ENCODE measurements at regions not wholly inside any gene's neighbourhood (a gene's known extent, or its start where the extent isn't known, plus 50 kb on each side); places are given as distances from the start of the nearest gene placed in this dataset.

DNA sequence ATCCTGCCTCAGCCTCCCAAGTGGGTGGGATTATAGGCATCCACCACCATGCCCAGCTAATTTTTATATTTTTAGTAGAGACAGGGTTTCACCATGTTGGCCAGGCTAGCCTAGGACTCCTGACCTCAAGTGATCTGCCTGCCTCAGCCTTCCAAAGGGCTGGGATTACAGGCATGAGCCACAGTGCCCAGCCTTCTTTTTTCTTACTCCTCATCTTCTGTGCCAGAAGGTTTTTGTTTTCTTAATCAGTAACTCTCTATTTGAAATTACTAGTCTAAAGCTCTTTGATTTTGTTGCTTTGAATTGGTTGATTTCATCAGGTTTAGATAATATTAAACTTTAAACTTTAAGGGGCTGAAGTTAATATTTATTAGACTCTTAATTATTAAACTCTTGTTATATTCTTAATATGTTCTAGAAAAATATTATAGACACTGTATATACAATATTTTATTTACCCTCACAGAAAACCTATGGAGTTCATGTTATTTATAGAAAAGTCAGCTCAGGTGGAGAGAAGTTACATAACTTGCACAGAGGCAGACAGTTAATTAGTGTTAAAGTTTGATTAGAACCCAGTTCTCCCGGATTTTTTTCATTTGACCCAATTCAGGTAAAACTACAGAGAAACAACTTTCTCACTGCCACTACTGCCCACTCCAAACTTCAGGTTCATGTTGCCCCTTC is 177.4 kb upstream of the SGK1 start:
- H3K9me3 ChIP-seq (ENCODE audit: control insufficient read depth, low read length) = no peaks in the 10 kb centered on the region
- H3K79me1 ChIP-seq (replicated peaks; ENCODE audit: low read length, poor library complexity, severe bottlenecking) = no peaks in the 10 kb centered on the region
- H4K91ac ChIP-seq (ENCODE audit: low read length) = no peak overlapping the region
- no peak overlapping the region for H2BK120ac ChIP-seq (ENCODE audit: low read depth, low read length)
- H3K4ac ChIP-seq (ENCODE audit: low read depth in 1 of 2, low read length in 2 of 2) = no peak overlapping the region
- WGBS = 92% methylated on average over 1 of the region's 1 CpG
- H3K18ac ChIP-seq (ENCODE audit: low read depth in 1 of 2, low read length in 2 of 2) = no peak overlapping the region
- H3K36me3 ChIP-seq (ENCODE audit: control insufficient read depth in 1 of 2, insufficient read depth in 2 of 2, low read depth in 1 of 2, low read length in 2 of 2) = no peaks in the 10 kb centered on the region
- peaks cover 4% of the 10 kb centered on the region for H3K4me1 ChIP-seq (ENCODE audit: control insufficient read depth, insufficient read depth, low read depth, low read length)
- no peak overlapping the region for H2BK15ac ChIP-seq (ENCODE audit: low read depth, poor library complexity, severe bottlenecking)
- H3K23ac ChIP-seq (ENCODE audit: low read length in 2 of 2) = no peak overlapping the region
- no peak overlapping the region for H3K4me3 ChIP-seq (ENCODE audit: insufficient read depth in 1 of 2, low read depth in 1 of 2, low read length in 2 of 2)
- H2BK5ac ChIP-seq (ENCODE audit: low read depth, low read length, poor library complexity, severe bottlenecking) = no peak overlapping the region
- H3K27me3 ChIP-seq (ENCODE audit: control insufficient read depth in 1 of 2, insufficient read depth in 1 of 2, low read length in 2 of 2) = no peaks in the 10 kb centered on the region
- no peak overlapping the region for H2AFZ ChIP-seq (ENCODE audit: low read depth, low read length)
- H2AK5ac ChIP-seq (ENCODE audit: low read length, severe bottlenecking) = no peak overlapping the region
- no peak overlapping the region for H3K27ac ChIP-seq (ENCODE audit: low read length, poor library complexity, severe bottlenecking)
- no peak overlapping the region for H4K8ac ChIP-seq (ENCODE audit: low read length)
- H3K14ac ChIP-seq (ENCODE audit: low read length in 2 of 2) = no peak overlapping the region
- no peak overlapping the region for H3K9ac ChIP-seq (ENCODE audit: low read length)
- no peak overlapping the region for H2BK12ac ChIP-seq (ENCODE audit: low read length in 2 of 2)
- no peak for DNase-seq
- H3K4me2 ChIP-seq (ENCODE audit: low read length, poor library complexity, severe bottlenecking) = no peak overlapping the region

DNA sequence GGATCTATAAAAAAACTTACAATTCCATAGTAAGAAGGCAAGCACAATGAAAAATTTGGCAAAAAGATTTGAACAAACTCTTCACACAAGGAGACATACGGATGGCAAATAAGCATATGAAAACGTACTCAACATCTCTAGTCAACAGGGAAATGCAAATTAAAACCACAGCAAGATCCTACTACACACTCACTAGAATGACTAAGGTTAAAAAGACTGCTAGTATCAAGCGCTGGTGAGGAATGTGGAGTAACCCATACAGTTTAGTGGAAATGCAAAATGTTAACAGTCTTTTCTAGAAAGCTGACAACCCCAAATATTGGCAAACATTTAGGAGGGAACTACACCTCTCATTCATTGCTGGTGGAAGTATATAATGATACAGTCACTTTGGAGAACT is 175.9 kb upstream of the SGK1 start:
- Histone ChIP-seq H3K27ac (ENCODE audit: low read length, poor library complexity, severe bottlenecking) (no peak overlapping the region), H4K8ac (ENCODE audit: low read length) (no peak overlapping the region), H2BK120ac (ENCODE audit: low read depth, low read length) (no peak overlapping the region), H3K36me3 (ENCODE audit: control insufficient read depth in 1 of 2, insufficient read depth in 2 of 2, low read depth in 1 of 2, low read length in 2 of 2) (no peaks in the 10 kb centered on the region), H2AFZ (ENCODE audit: low read depth, low read length) (no peak overlapping the region), H3K27me3 (ENCODE audit: control insufficient read depth in 1 of 2, insufficient read depth in 1 of 2, low read length in 2 of 2) (no peaks in the 10 kb centered on the region), H3K14ac (ENCODE audit: low read length in 2 of 2) (no peak overlapping the region), H4K91ac (ENCODE audit: low read length) (no peak overlapping the region), H2AK5ac (ENCODE audit: low read length, severe bottlenecking) (no peak overlapping the region), H2BK5ac (ENCODE audit: low read depth, low read length, poor library complexity, severe bottlenecking) (no peak overlapping the region), H3K18ac (ENCODE audit: low read depth in 1 of 2, low read length in 2 of 2) (no peak overlapping the region), H3K9me3 (ENCODE audit: control insufficient read depth, low read length) (no peaks in the 10 kb centered on the region), H3K4ac (ENCODE audit: low read depth in 1 of 2, low read length in 2 of 2) (no peak overlapping the region), H3K4me2 (ENCODE audit: low read length, poor library complexity, severe bottlenecking) (no peak overlapping the region), H3K4me1 (ENCODE audit: control insufficient read depth, insufficient read depth, low read depth, low read length) (peaks cover 4% of the 10 kb centered on the region), H3K4me3 (ENCODE audit: insufficient read depth in 1 of 2, low read depth in 1 of 2, low read length in 2 of 2) (no peak overlapping the region), H3K23ac (ENCODE audit: low read length in 2 of 2) (no peak overlapping the region), H3K79me1 (replicated peaks; ENCODE audit: low read length, poor library complexity, severe bottlenecking) (no peaks in the 10 kb centered on the region), H2BK15ac (ENCODE audit: low read depth, poor library complexity, severe bottlenecking) (no peak overlapping the region), H3K9ac (ENCODE audit: low read length) (no peak overlapping the region), H2BK12ac (ENCODE audit: low read length in 2 of 2) (no peak overlapping the region)
- DNase-seq = no peak
- WGBS = 81% methylated on average over 3 of the region's 3 CpGs

DNA sequence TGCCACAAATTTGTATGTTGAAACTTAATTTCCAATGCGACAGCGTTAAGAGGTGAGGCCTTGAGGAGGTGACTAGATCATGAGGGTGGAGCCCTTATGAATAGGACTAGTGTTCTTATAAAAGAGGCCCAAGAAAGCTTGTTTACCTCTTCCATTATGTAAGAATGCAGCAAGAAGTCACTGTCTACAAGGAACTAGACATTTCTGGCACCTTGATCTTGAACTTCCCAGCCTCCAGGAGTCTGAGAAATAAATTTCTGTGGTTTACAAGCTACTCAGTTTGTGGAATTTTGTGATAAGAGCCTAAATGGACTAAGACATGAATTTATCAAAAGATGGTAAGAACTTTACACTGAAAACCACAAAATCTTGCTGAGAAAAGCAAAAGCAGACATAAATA is 173.6 kb upstream of the SGK1 start:
- no peak overlapping the region for H2BK120ac ChIP-seq (ENCODE audit: low read depth, low read length)
- 100% methylated on average over 2 of the region's 2 CpGs for WGBS

DNA sequence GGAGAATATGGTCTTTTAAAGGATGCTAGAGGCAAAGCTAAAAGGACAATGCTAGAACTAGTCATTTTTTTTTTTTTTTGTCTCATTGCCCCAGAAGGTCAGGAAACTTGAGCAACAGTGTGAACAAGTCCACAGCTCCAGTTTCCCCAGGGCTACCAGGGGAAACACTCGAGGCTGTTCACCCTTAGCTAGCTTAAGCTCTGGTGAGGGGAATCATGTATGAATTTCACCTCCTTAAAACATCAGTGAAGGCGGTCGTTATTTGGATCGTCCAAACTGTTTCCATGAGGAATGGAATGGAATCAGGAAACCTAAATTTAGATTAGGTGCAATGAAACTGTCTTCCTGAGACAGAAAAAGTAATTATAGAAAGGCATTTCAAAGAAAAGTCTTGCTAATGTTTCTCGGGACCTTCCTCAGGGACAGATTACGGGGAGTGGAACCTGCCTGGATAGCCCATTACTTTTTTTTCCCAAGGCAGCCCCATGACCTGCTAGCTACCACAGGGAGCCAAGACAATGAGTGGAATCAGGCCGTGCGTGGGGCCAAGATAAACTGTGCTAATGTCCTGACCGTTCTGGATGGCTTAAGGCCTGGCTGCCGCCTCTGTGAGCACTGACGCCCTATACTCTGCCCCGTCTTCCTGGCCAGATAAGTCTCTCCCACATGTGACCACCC is 164.8 kb upstream of the SGK1 start:
- no peak overlapping the region for H2AFZ ChIP-seq (ENCODE audit: low read depth, low read length)
- H2BK120ac ChIP-seq (ENCODE audit: low read depth, low read length) = peak overlapping the region; percentile 19
- H3K9me3 ChIP-seq (ENCODE audit: control insufficient read depth, low read length) = no peaks in the 10 kb centered on the region
- H3K27ac ChIP-seq (ENCODE audit: low read length, poor library complexity, severe bottlenecking) = no peak overlapping the region
- H3K4me2 ChIP-seq (ENCODE audit: low read length, poor library complexity, severe bottlenecking) = no peak overlapping the region
- no peak for DNase-seq
- peaks cover 5% of the 10 kb centered on the region for H3K4me1 ChIP-seq (ENCODE audit: control insufficient read depth, insufficient read depth, low read depth, low read length)
- H3K79me1 ChIP-seq (replicated peaks; ENCODE audit: low read length, poor library complexity, severe bottlenecking) = no peaks in the 10 kb centered on the region
- no peak overlapping the region for H2AK5ac ChIP-seq (ENCODE audit: low read length, severe bottlenecking)
- H3K4ac ChIP-seq (ENCODE audit: low read depth in 1 of 2, low read length in 2 of 2) = no peak overlapping the region
- no peak overlapping the region for H2BK12ac ChIP-seq (ENCODE audit: low read length in 2 of 2)
- no peak overlapping the region for H2BK15ac ChIP-seq (ENCODE audit: low read depth, poor library complexity, severe bottlenecking)
- no peak overlapping the region for H4K8ac ChIP-seq (ENCODE audit: low read length)
- H4K91ac ChIP-seq (ENCODE audit: low read length) = no peak overlapping the region
- H3K14ac ChIP-seq (ENCODE audit: low read length in 2 of 2) = no peak overlapping the region
- no peak overlapping the region for H2BK5ac ChIP-seq (ENCODE audit: low read depth, low read length, poor library complexity, severe bottlenecking)
- no peak overlapping the region for H3K23ac ChIP-seq (ENCODE audit: low read length in 2 of 2)
- H3K4me3 ChIP-seq (ENCODE audit: insufficient read depth in 1 of 2, low read depth in 1 of 2, low read length in 2 of 2) = no peak overlapping the region
- no peaks in the 10 kb centered on the region for H3K36me3 ChIP-seq (ENCODE audit: control insufficient read depth in 1 of 2, insufficient read depth in 2 of 2, low read depth in 1 of 2, low read length in 2 of 2)
- WGBS = 89% methylated on average over 12 of the region's 12 CpGs
- H3K18ac ChIP-seq (ENCODE audit: low read depth in 1 of 2, low read length in 2 of 2) = no peak overlapping the region
- H3K9ac ChIP-seq (ENCODE audit: low read length) = no peak overlapping the region
- no peaks in the 10 kb centered on the region for H3K27me3 ChIP-seq (ENCODE audit: control insufficient read depth in 1 of 2, insufficient read depth in 1 of 2, low read length in 2 of 2)

More for the DNA sequence above, 173.6 kb upstream of the SGK1 start:
- Histone ChIP-seq H2BK12ac (ENCODE audit: low read length in 2 of 2) (no peak overlapping the region), H2AK5ac (ENCODE audit: low read length, severe bottlenecking) (no peak overlapping the region), H3K9ac (ENCODE audit: low read length) (no peak overlapping the region), H4K8ac (ENCODE audit: low read length) (no peak overlapping the region), H2BK5ac (ENCODE audit: low read depth, low read length, poor library complexity, severe bottlenecking) (no peak overlapping the region), H3K4me1 (ENCODE audit: control insufficient read depth, insufficient read depth, low read depth, low read length) (peaks cover 4% of the 10 kb centered on the region), H2BK15ac (ENCODE audit: low read depth, poor library complexity, severe bottlenecking) (no peak overlapping the region), H2AFZ (ENCODE audit: low read depth, low read length) (no peak overlapping the region), H3K27ac (ENCODE audit: low read length, poor library complexity, severe bottlenecking) (no peak overlapping the region), H3K23ac (ENCODE audit: low read length in 2 of 2) (no peak overlapping the region), H3K18ac (ENCODE audit: low read depth in 1 of 2, low read length in 2 of 2) (no peak overlapping the region), H3K9me3 (ENCODE audit: control insufficient read depth, low read length) (no peaks in the 10 kb centered on the region), H3K79me1 (replicated peaks; ENCODE audit: low read length, poor library complexity, severe bottlenecking) (no peaks in the 10 kb centered on the region), H3K36me3 (ENCODE audit: control insufficient read depth in 1 of 2, insufficient read depth in 2 of 2, low read depth in 1 of 2, low read length in 2 of 2) (no peaks in the 10 kb centered on the region), H3K4ac (ENCODE audit: low read depth in 1 of 2, low read length in 2 of 2) (no peak overlapping the region), H3K4me2 (ENCODE audit: low read length, poor library complexity, severe bottlenecking) (no peak overlapping the region), H3K27me3 (ENCODE audit: control insufficient read depth in 1 of 2, insufficient read depth in 1 of 2, low read length in 2 of 2) (no peaks in the 10 kb centered on the region), H4K91ac (ENCODE audit: low read length) (no peak overlapping the region), H3K14ac (ENCODE audit: low read length in 2 of 2) (no peak overlapping the region), H3K4me3 (ENCODE audit: insufficient read depth in 1 of 2, low read depth in 1 of 2, low read length in 2 of 2) (no peak overlapping the region)
- DNase-seq = peak; percentile 18

All from mesenchymal stem cell (in vitro differentiated cells and primary cell).